ENCODE measurements at regions not wholly inside any gene's neighbourhood (a gene's known extent, or its start where the extent isn't known, plus 50 kb on each side); places are given as distances from the start of the nearest gene placed in this dataset.

DNA sequence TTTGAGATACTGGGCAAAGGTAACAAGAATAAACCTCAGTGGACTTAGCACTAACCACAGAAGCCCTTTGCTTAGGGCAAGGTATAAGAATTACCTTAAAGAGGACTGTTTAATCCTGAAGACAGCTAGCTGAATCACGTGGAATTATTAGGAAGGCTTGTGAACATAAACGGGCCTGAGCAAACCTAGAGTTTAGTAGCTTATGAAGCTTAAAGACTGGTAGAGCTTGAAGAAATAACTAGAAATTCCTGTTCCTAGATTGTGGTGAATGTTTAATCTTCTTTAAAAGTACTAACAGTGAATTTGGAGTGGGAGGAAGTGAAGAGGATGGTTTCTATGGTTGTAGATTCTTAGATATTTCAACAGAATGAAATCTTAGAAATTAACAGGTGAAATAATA, 428.9 kb upstream of the THRB start:
- Histone ChIP-seq H4K20me1 (ENCODE audit: insufficient read depth) (no peaks in the 10 kb centered on the region), H3K27ac (no peak overlapping the region), H3K27me3 (ENCODE audit: insufficient read depth, low read depth) (no peaks in the 10 kb centered on the region), H3K9ac (no peak overlapping the region), H3K79me2 (ENCODE audit: insufficient read depth, low read depth) (no peaks in the 10 kb centered on the region), H3K4me1 (ENCODE audit: low read depth, poor library complexity, severe bottlenecking) (no peaks in the 10 kb centered on the region), H3K36me3 (ENCODE audit: insufficient read depth) (no peaks in the 10 kb centered on the region), H3K4me2 (no peak overlapping the region), H3K4me3 (IDR thresholded peaks at IDR 0.05; ENCODE audit: insufficient read depth, low read depth, low read length) (no peak overlapping the region), H2AFZ (ENCODE audit: low read depth) (no peak overlapping the region)
- TF ChIP-seq, protein P1, sequence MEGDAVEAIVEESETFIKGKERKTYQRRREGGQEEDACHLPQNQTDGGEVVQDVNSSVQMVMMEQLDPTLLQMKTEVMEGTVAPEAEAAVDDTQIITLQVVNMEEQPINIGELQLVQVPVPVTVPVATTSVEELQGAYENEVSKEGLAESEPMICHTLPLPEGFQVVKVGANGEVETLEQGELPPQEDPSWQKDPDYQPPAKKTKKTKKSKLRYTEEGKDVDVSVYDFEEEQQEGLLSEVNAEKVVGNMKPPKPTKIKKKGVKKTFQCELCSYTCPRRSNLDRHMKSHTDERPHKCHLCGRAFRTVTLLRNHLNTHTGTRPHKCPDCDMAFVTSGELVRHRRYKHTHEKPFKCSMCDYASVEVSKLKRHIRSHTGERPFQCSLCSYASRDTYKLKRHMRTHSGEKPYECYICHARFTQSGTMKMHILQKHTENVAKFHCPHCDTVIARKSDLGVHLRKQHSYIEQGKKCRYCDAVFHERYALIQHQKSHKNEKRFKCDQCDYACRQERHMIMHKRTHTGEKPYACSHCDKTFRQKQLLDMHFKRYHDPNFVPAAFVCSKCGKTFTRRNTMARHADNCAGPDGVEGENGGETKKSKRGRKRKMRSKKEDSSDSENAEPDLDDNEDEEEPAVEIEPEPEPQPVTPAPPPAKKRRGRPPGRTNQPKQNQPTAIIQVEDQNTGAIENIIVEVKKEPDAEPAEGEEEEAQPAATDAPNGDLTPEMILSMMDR (conservative IDR thresholded peaks at IDR 0.05; ENCODE audit: low read depth, low read length), result no peak

DNA sequence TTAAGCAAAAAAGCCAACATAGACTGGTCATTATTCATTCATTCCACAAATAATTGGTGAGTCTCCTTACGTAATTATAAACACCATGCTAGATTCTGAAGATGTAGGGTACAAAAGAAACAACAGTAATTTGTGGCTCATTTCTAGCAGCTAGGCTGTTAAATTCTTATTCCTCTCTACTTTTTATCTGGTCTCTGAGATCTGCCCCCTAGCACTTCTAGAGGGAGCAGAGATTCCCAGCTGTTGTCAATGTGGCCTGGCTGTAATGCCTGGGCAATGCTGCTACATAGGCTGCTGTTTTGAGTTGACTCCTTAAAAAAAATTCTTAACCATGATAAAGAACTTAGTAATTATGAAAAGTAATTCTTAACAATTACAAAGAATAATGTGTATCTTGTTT, 434.9 kb upstream of the THRB start:
- Histone ChIP-seq H3K4me2 (no peak overlapping the region), H4K20me1 (ENCODE audit: insufficient read depth) (no peaks in the 10 kb centered on the region), H2AFZ (ENCODE audit: low read depth) (no peak overlapping the region), H3K79me2 (ENCODE audit: insufficient read depth, low read depth) (no peaks in the 10 kb centered on the region), H3K27ac (no peak overlapping the region), H3K9ac (no peak overlapping the region), H3K4me3 (IDR thresholded peaks at IDR 0.05; ENCODE audit: insufficient read depth, low read depth, low read length) (no peak overlapping the region), H3K27me3 (ENCODE audit: insufficient read depth, low read depth) (no peaks in the 10 kb centered on the region), H3K4me1 (ENCODE audit: low read depth, poor library complexity, severe bottlenecking) (no peaks in the 10 kb centered on the region), H3K36me3 (ENCODE audit: insufficient read depth) (no peaks in the 10 kb centered on the region)
- TF ChIP-seq, protein P1 (conservative IDR thresholded peaks at IDR 0.05; ENCODE audit: low read depth, low read length), result no peak

DNA sequence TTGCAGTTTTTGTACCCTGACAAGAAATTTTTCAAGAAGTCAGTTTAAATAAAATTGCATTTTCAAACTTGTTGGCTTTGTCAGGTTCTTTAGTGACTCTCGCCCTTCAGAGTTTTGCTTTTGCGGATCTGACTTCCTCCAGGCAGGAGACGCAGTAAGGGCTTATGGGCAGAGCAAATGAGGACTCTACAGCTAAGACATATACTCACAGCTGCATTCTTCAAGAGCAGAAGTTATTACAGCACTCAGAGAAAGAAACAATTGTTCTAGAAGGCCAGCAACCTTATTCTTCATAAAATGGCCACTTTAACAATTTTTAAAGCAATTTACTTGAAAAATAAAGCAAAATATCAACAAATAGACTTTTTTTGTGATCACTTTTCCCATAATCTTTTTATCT, 438.8 kb upstream of the THRB start:
- TF ChIP-seq, protein P1 (conservative IDR thresholded peaks at IDR 0.05; ENCODE audit: low read depth, low read length), result no peak
- no peaks in the 10 kb centered on the region for H3K27me3 ChIP-seq (ENCODE audit: insufficient read depth, low read depth)

DNA sequence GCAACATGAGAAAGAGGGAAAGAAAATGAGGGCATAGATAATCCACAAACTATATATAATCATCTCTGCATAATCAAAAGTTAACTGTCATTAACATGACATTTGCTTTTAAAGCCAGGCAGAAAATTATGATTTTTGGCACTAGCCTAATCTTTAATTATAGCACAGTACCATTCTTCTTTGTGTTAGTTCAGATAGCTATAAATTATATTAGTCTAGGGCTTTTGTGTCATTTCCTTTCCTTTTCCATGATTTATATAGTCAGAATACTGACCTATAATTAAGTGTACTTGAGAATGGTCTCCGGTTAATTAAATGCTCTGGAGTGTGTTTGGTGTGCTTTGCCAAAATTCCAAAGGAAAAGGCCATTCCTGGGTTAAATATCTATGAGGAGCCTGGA, 441.9 kb upstream of the THRB start:
- Histone ChIP-seq H3K4me1 (ENCODE audit: low read depth, poor library complexity, severe bottlenecking) (no peaks in the 10 kb centered on the region), H3K27me3 (ENCODE audit: insufficient read depth, low read depth) (no peaks in the 10 kb centered on the region), H3K36me3 (ENCODE audit: insufficient read depth) (no peaks in the 10 kb centered on the region), H3K9ac (no peak overlapping the region), H3K4me3 (IDR thresholded peaks at IDR 0.05; ENCODE audit: insufficient read depth, low read depth, low read length) (no peak overlapping the region), H2AFZ (ENCODE audit: low read depth) (no peak overlapping the region), H3K27ac (no peak overlapping the region), H3K4me2 (no peak overlapping the region), H4K20me1 (ENCODE audit: insufficient read depth) (no peaks in the 10 kb centered on the region), H3K79me2 (ENCODE audit: insufficient read depth, low read depth) (no peaks in the 10 kb centered on the region)
- TF ChIP-seq, protein P1 (conservative IDR thresholded peaks at IDR 0.05; ENCODE audit: low read depth, low read length), result no peak

More for the DNA sequence above, 438.8 kb upstream of the THRB start:
- H3K4me3 ChIP-seq (IDR thresholded peaks at IDR 0.05; ENCODE audit: insufficient read depth, low read depth, low read length), result no peak overlapping the region
- H3K4me1 ChIP-seq (ENCODE audit: low read depth, poor library complexity, severe bottlenecking), result no peaks in the 10 kb centered on the region
- H3K36me3 ChIP-seq (ENCODE audit: insufficient read depth), result no peaks in the 10 kb centered on the region
- no peaks in the 10 kb centered on the region for H4K20me1 ChIP-seq (ENCODE audit: insufficient read depth)
- no peak overlapping the region for H3K27ac ChIP-seq
- H2AFZ ChIP-seq (ENCODE audit: low read depth), result no peak overlapping the region
- H3K9ac ChIP-seq, result no peak overlapping the region
- H3K4me2 ChIP-seq, result no peak overlapping the region
- no peaks in the 10 kb centered on the region for H3K79me2 ChIP-seq (ENCODE audit: insufficient read depth, low read depth)

Measured in KMS-11 (cell line).